Esophagus muscularis mucosa (tissue), 4 donors: ENCODE measurements at regions not wholly inside any gene's neighbourhood (a gene's known extent, or its start where the extent isn't known, plus 50 kb on each side); places are given as distances from the start of the nearest gene placed in this dataset.
A peak's percentile ranks its signal among the peaks of the same experiment; 100 is the strongest.
"Not testable (repeated sequence)": the region's sequence is repeated elsewhere in the genome, so short reads cannot be mapped to it uniquely, and the experiment has no call there.

Experiments used
- DNase-seq: peaks from one replicate; pipeline ENCODE4 v3.0.0-alpha.2; 2017; ENCODE audit errors: extremely low spot score
- H3K27ac ChIP-seq, 4 donors: fragments of 200-600 bp; sonication (generic); replicated peaks in 1 of 4; 1 replicate in 3 of 4; 2 replicates in 1 of 4; pipeline ENCODE4 v1.5.1; 2016 to 2019; ENCODE audit warnings: mild to moderate bottlenecking in 1 of 4
- H3K27me3 ChIP-seq, 4 donors: fragments of 200-600 bp; sonication (generic); one replicate each; pipeline versions ENCODE4 v1.5.1 to v1.6.0; 2016 to 2019
- H3K36me3 ChIP-seq, 4 donors: fragments of 200-600 bp; sonication (generic); one replicate each; pipeline ENCODE4 v1.5.1; 2016 to 2019
- H3K4me1 ChIP-seq, 4 donors: fragments of 200-600 bp; sonication (generic); one replicate each; pipeline ENCODE4 v1.5.1; 2016 to 2019
- H3K4me3 ChIP-seq, 4 donors: fragments of 200-600 bp; sonication (generic); 1 replicate in 2 of 4; 2 replicates in 2 of 4; pipeline ENCODE4 v1.5.1; 2016 to 2019; ENCODE audit warnings: mild to moderate bottlenecking in 4 of 4, moderate library complexity in 1 of 4
- H3K9me3 ChIP-seq, 4 donors: fragments of 200-600 bp; sonication (generic); 1 replicate in 3 of 4; 2 replicates in 1 of 4; pipeline ENCODE4 v1.5.1; 2016 to 2019
- CTCF ChIP-seq, 3 experiments: fragments of 200-600 bp in 2 of 3; fragments of 450-650 bp in 1 of 3; sonication (generic) in 2 of 3; IDR thresholded peaks; one replicate each; pipeline ENCODE4 v1.5.1; 2017 to 2019; ENCODE audit warnings: antibody characterized with exemption in 3 of 3, mild to moderate bottlenecking in 2 of 3, moderate library complexity in 1 of 3
- EP300 ChIP-seq: sonication (generic); formaldehyde crosslinking; IDR thresholded peaks from one replicate; pipeline ENCODE4 v1.6.1; 2017; ENCODE audit warnings: antibody characterized with exemption
- POLR2A ChIP-seq: fragments of 450-650 bp; IDR thresholded peaks from one replicate; pipeline ENCODE4 v1.6.1; 2017; ENCODE audit warnings: antibody characterized with exemption, moderate library complexity, mild to moderate bottlenecking, low read depth
- POLR2AphosphoS5 ChIP-seq, 2 donors: sonication (generic); formaldehyde crosslinking; IDR thresholded peaks; one replicate each; pipeline ENCODE4 v1.6.1; 2017; ENCODE audit warnings: antibody characterized with exemption in 2 of 2
- WGBS: methylation state at CpG from one replicate; pipeline ENCODE4 v1.1.5; 2018; 5-methylcytosine and 5-hydroxymethylcytosine counted together
- intact Hi-C: fragments of 100-400 bp; cut with DNase I; formaldehyde crosslinking; loops from one replicate; pipeline ENCODE4 v1.15.1; 2023

GRCh38 chr16:26614237-26614841 is 452.4 kb upstream of the C16orf82 start:
- 32% methylated on average over 7 of the region's 7 CpGs for WGBS
- TF ChIP-seq POLR2A (no peak), CTCF (IDR thresholded peaks at IDR 0.05) (no peak), POLR2AphosphoS5 (IDR thresholded peaks at IDR 0.05) (no peak), EP300 (no peak)
- H3K36me3 ChIP-seq = no peaks in the 10 kb centered on the region
- intact Hi-C loops = no loop called here
- DNase-seq = peak; percentile 75
- H3K27me3 ChIP-seq = no peaks in the 10 kb centered on the region
- no peak overlapping the region for H3K4me3 ChIP-seq
- peaks cover 0 to 4% (median 0%) of the 10 kb centered on the region in 4 donors for H3K9me3 ChIP-seq
- H3K4me1 ChIP-seq = no peaks in the 10 kb centered on the region
- H3K27ac ChIP-seq = no peak overlapping the region

DNA sequence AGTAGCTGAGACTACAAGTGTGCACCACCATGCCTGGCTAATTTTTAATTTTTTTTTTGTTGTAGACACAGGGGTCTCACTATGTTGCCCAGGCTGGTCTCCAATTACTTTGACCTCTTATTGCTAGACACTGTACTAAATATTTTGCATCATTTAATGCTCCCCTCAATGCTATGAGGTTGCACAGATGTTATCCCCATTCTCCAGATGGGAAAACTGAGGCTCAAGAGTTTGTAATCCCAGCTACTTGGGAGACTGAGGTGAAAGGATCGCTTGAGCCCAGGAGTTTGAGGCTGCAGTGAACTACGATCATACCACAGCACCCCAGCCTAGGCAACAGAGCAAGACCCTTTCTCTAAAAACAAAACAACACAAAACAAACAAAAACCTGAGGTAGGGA is 443.3 kb upstream of the C16orf82 start:
- Histone ChIP-seq H3K27ac (no peak overlapping the region), H3K4me1 (no peaks in the 10 kb centered on the region), H3K4me3 (no peak overlapping the region), H3K36me3 (no peaks in the 10 kb centered on the region), H3K27me3 (no peaks in the 10 kb centered on the region), H3K9me3 (peaks cover 0 to 4% (median 0%) of the 10 kb centered on the region in 4 donors)
- intact Hi-C loops = no loop called here
- WGBS = 69% methylated on average over 2 of the region's 2 CpGs
- no peak for DNase-seq
- TF ChIP-seq EP300 (no peak), POLR2AphosphoS5 (IDR thresholded peaks at IDR 0.05) (no peak), POLR2A (no peak), CTCF (IDR thresholded peaks at IDR 0.05) (no peak)

DNA sequence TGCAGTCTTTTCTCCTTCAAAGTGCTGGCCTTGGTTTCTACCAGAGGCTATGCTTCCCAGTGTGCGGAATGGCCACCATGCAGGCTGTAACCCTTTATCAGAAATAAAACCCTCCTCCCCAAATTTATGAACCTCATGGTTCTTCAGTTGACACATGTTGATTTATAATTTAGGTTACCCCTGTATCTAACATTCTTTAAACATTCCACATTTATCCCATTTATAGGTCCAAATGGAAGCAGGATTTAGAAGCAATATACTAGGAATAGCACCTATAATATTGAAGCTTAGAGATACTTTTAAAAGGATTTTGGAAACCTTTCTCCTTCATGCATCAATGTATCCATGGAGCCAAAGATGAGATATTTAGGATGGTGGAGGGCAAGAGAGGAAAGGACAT is 438.8 kb upstream of the C16orf82 start:
- DNase-seq = no peak
- Histone ChIP-seq H3K9me3 (peaks cover 0 to 8% (median 0%) of the 10 kb centered on the region in 4 donors), H3K4me3 (no peak overlapping the region), H3K27ac (no peak overlapping the region), H3K4me1 (no peaks in the 10 kb centered on the region), H3K36me3 (no peaks in the 10 kb centered on the region), H3K27me3 (no peaks in the 10 kb centered on the region)
- WGBS = 94% methylated on average over 1 of the region's 1 CpG
- intact Hi-C loops = no loop called here
- TF ChIP-seq POLR2A (no peak), POLR2AphosphoS5 (IDR thresholded peaks at IDR 0.05) (no peak), EP300 (no peak), CTCF (IDR thresholded peaks at IDR 0.05) (no peak)

DNA sequence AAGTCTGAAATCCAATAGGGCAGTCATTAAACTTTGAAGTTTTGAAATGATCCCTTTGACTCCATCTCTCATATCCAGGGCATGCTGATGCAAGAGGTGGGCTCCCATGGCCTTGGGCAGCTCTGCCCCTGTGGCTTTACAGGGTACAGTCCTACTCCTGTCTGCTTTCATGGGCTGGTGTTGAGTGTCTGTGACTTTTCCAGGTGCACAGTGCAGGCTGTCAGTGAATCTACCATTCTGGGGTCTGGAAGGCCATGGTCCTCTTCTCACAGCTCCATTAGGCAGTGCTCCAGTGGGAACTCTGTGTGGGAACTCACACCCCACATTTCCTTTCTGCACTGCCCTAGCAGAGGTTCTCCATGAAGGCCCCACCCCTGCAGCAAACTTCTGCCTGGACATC is 435.4 kb upstream of the C16orf82 start:
- H3K27me3 ChIP-seq, H3K27ac ChIP-seq, H3K4me1 ChIP-seq, H3K36me3 ChIP-seq, intact Hi-C loops, H3K4me3 ChIP-seq: not testable (repeated sequence)
- peak; percentile 85 for DNase-seq
- peaks cover 0 to 15% (median 0%) of the 10 kb centered on the region in 4 donors for H3K9me3 ChIP-seq

GRCh38 chr16:26642047-26642664 is 424.6 kb upstream of the C16orf82 start:
- intact Hi-C loops = no loop called here
- no peaks in the 10 kb centered on the region for H3K4me1 ChIP-seq
- H3K27me3 ChIP-seq = peaks cover 0 to 9% (median 0%) of the 10 kb centered on the region in 4 donors
- no peak overlapping the region for H3K4me3 ChIP-seq
- 79% methylated on average over 5 of the region's 5 CpGs for WGBS
- TF ChIP-seq POLR2AphosphoS5 (IDR thresholded peaks at IDR 0.05) (no peak), CTCF (IDR thresholded peaks at IDR 0.05) (no peak), POLR2A (no peak), EP300 (no peak)
- H3K9me3 ChIP-seq = no peaks in the 10 kb centered on the region
- peak; percentile 60 for DNase-seq
- no peak overlapping the region for H3K27ac ChIP-seq
- no peaks in the 10 kb centered on the region for H3K36me3 ChIP-seq
